Heart left ventricle (tissue), 16 donors: ENCODE measurements at regions not wholly inside any gene's neighbourhood (a gene's known extent, or its start where the extent isn't known, plus 50 kb on each side); places are given as distances from the start of the nearest gene placed in this dataset.

Experiments used
- ATAC-seq, 4 donors: fragments of 200-7000 bp; cut with Tn5 transposase; one replicate each; pipeline ENCODE4 v1.9.1; 2020 to 2022; ENCODE audit warnings: moderate library complexity in 4 of 4, mild to moderate bottlenecking in 3 of 4, moderate number of reproducible peaks in 1 of 4
- DNase-seq, 5 donors: peaks; one replicate each; pipeline ENCODE4 v3.0.0-alpha.2; 2020
- H3K27ac ChIP-seq, 12 donors: fragments of 200-600 bp; sonication (generic) in 4 of 12; one replicate each; pipeline versions ENCODE4 v1.5.0 to v1.8.0; 2016 to 2022; ENCODE audit warnings: mild to moderate bottlenecking in 2 of 12
- H3K27me3 ChIP-seq, 9 donors: fragments of 200-600 bp; sonication (generic) in 2 of 9; one replicate each; pipeline versions ENCODE4 v1.5.1 to v1.8.0; 2016 to 2022; ENCODE audit warnings: mild to moderate bottlenecking in 3 of 9
- H3K36me3 ChIP-seq, 9 donors: fragments of 200-600 bp; sonication (generic) in 2 of 9; one replicate each; pipeline versions ENCODE4 v1.5.0 to v1.8.0; 2018 to 2022; ENCODE audit warnings: mild to moderate bottlenecking in 2 of 9
- H3K4me1 ChIP-seq, 12 donors: fragments of 200-600 bp; sonication (generic) in 4 of 12; one replicate each; pipeline versions ENCODE4 v1.5.0 to v1.8.0; 2016 to 2022; ENCODE audit warnings: mild to moderate bottlenecking in 3 of 12
- H3K4me3 ChIP-seq, 12 donors: fragments of 200-600 bp; sonication (generic) in 4 of 12; one replicate each; pipeline versions ENCODE4 v1.5.0 to v1.8.0; 2017 to 2022; ENCODE audit warnings: mild to moderate bottlenecking in 9 of 12, moderate library complexity in 4 of 12
- H3K9me3 ChIP-seq, 12 donors: fragments of 200-600 bp; sonication (generic) in 4 of 12; one replicate each; pipeline versions ENCODE4 v1.5.0 to v1.8.0; 2016 to 2022; ENCODE audit warnings: mild to moderate bottlenecking in 1 of 12
- CTCF ChIP-seq, 12 donors: fragments of 200-600 bp; sonication (generic) in 4 of 12; IDR thresholded peaks; one replicate each; pipeline versions ENCODE4 v1.5.0 to v1.8.0; 2018 to 2022; ENCODE audit warnings: antibody characterized with exemption in 12 of 12, mild to moderate bottlenecking in 5 of 12
- POLR2A ChIP-seq, 2 donors: fragments of 450-650 bp; IDR thresholded peaks; one replicate each; pipeline ENCODE4 v1.6.1; 2017; ENCODE audit warnings: antibody characterized with exemption in 2 of 2, mild to moderate bottlenecking in 2 of 2, moderate library complexity in 2 of 2
- WGBS, 4 donors: extraction: QIAGEN DNeasy Blood & Tissue Kit in 2 of 4; methylation state at CpG; one replicate each; pipeline versions ENCODE4 v1.1.5 to v1.1.7; 2013 to 2018; 5-methylcytosine and 5-hydroxymethylcytosine counted together
- intact Hi-C, 10 donors: fragments of 100-400 bp; cut with DNase I; formaldehyde crosslinking; loops; one replicate each; pipeline versions ENCODE4 v1.11.1 to v1.14.2; 2022
- donor health status: ischemic (EF 13 %, LVEDD 7.1; RV severe dilation, severe dysfunction).
- donor health status: healthy with polysubstance abuse.
- donor health status: DM: no; HTN: yes; CAD: no.
- donor health status: DM: no; HTN: no; CAD: no.
- donor health status: ischemic (EF 25% LVEDD 6.9; RV normal size, moderate dysfunction).
- donor health status: ischemic (EF 25% LVEDD 5.7; RV mildly dilated, moderate dysfunction).
- donor health status: healthy.
- donor health status: DM: yes; HTN: yes; CAD: no.
- donor health status: ischemic (EF 35%, LVEDD 5.7; RV mildly dilated, moderate dysfunction).
- donor health status: nonischemic (EF 11% LVEDD 7.7; RV severe dilation, severe dysfunction).
- donor health status: DM: yes; HTN: yes; CAD: no.
- donor health status: PGD.
- donor health status: ischemic (EF 29% LVEDD 5.4; RV normal size, mild dysfunction).
- donor health status: nonischemic (EF 23%, LVEDD 6.1; RV moderate dilation, normal function).

DNA sequence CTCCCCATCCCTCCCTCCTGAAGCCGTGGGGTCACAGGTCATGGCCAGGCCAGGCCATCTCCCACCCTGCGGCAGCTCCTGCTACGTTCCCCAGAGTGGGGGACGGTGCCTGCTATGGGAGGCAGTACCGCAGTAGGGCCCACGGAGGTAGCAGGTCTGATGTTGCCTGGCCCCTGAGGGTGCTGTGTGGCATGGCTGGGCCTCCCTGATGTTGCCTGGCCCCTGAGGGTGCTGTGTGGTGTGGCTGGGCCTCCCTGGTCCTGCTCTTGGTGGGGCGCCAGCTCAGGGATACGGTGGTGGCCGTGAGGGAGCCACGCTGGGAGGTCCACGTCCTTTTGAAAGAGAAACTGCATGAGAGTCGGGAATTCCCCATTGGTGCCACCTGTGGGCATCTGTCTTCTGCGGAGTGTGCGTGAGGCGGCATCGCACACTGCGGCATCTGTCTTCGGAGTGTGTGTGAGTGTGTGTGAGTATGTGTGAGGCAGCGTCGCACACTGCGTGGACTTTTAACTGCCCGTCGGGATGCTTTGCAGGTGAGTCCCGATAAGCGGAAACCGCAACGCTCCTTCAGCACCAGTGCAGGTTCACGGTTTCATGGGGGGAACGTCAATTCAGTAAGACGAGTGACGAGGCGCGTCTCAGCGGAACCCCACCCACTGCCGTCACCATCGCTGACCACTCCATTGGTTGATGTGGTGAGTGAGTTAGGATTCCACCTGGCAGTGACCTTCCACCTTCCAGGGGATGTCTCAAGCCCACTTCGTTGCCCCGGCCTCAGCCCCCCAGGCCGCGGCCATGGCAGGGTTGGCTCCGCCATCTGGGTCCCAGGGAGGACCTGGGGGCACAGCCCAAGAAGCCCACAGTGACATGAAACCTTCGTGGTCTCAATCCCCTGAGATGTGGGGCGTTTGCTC is 51.2 kb upstream of the CFAP46 start:
- peak in 3 of 5 donors; percentile 14 to 53 (median 19) for DNase-seq
- Histone ChIP-seq H3K36me3 (no peaks in the 10 kb centered on the region), H3K9me3 (no peaks in the 10 kb centered on the region), H3K27ac (no peak overlapping the region), H3K4me3 (peak overlapping the region in 9 of 12 donors; percentile 18 to 60 (median 46)), H3K27me3 (peaks cover 0 to 23% (median 0%) of the 10 kb centered on the region in 9 donors), H3K4me1 (peaks cover 0 to 5% (median 0%) of the 10 kb centered on the region in 12 donors)
- 91 to 94% (median 91%) methylated on average over 42 to 43 of the region's 43 CpGs for WGBS, 4 donors
- intact Hi-C loops: no loop called here
- TF ChIP-seq CTCF (IDR thresholded peaks at IDR 0.05) (no peak), POLR2A (IDR thresholded peaks at IDR 0.05) (no peak)
- ATAC-seq: no peak

DNA sequence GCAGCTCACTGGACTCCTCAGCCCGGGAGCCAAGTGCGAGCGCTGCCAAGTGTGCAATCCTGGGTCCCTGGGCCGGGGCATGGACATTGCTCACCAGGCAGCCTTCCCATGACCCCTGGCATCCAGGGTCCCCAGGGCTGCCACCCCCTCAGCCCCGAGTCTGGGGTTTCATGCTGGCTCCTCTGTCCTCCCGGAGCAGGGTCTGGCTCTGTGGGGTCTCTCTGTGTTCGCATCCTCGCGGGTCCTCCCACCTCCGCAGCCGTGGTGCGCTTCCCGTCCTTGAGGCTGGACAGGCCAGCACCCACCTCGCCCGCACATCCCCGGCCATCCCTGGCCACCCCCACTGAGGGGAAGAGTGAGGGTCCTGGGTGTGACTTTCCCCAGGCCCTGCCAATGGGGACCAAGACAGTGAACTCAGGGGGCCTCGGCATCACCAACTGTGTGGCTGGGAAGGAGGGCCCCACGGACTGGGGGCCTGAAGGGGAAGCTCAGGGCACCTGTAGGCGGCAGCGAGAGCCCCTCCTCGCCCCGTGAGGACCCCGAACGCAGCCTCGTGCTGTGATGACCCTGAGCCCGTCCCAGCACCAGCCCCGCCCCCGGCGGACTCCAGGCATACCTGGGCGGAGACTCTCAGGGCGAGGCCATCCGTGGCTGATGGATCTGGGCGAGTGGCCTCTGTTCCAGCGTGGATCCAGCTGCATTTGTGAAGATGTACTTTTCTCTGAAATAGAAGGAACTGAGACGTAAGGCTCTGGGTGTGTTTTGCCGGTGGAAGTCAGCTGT is 50.3 kb upstream of the CFAP46 start:
- Histone ChIP-seq H3K36me3 (no peaks in the 10 kb centered on the region), H3K4me3 (no peak overlapping the region), H3K27ac (no peak overlapping the region), H3K4me1 (peaks cover 0 to 5% (median 0%) of the 10 kb centered on the region in 12 donors), H3K9me3 (no peaks in the 10 kb centered on the region), H3K27me3 (peaks cover 0 to 23% (median 0%) of the 10 kb centered on the region in 9 donors)
- DNase-seq: peak in 3 of 5 donors; percentile 12 to 58 (median 17)
- intact Hi-C loops: no loop called here
- TF ChIP-seq CTCF (IDR thresholded peaks at IDR 0.05) (no peak), POLR2A (IDR thresholded peaks at IDR 0.05) (no peak)
- WGBS, 4 donors: 84 to 93% (median 85%) methylated on average over 18 to 36 of the region's 36 CpGs
- no peak for ATAC-seq
